ENCODE measurements at regions not wholly inside any gene's neighbourhood (a gene's known extent, or its start where the extent isn't known, plus 50 kb on each side); places are given as distances from the start of the nearest gene placed in this dataset.

DNA sequence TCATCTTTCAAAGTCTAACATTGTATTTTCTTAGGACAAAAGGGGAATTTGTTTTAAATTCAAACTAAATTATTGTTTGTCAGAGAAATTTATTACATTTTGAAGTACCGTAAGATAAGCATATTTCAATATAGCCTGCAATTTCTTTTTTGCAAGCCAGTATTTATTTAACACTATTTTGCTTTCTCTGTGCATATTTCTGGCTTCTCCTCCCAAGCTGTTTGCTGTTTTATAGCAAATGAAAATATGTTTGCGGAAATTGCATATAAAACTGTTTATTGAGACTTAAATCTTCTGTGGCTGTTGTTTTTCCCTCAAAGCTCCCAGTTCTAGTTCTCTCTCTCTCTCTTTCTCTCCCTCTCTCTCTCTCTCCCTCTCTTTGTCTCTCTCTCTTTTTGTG is 866.8 kb downstream of the FAM181B start:
- ChIA-PET POLR2A (no interaction called here), CTCF (no interaction called here)
- H3K27me3 ChIP-seq (ENCODE audit: control insufficient read depth, insufficient read depth, low read length), result no peaks in the 10 kb centered on the region
- TF ChIP-seq, protein P1, sequence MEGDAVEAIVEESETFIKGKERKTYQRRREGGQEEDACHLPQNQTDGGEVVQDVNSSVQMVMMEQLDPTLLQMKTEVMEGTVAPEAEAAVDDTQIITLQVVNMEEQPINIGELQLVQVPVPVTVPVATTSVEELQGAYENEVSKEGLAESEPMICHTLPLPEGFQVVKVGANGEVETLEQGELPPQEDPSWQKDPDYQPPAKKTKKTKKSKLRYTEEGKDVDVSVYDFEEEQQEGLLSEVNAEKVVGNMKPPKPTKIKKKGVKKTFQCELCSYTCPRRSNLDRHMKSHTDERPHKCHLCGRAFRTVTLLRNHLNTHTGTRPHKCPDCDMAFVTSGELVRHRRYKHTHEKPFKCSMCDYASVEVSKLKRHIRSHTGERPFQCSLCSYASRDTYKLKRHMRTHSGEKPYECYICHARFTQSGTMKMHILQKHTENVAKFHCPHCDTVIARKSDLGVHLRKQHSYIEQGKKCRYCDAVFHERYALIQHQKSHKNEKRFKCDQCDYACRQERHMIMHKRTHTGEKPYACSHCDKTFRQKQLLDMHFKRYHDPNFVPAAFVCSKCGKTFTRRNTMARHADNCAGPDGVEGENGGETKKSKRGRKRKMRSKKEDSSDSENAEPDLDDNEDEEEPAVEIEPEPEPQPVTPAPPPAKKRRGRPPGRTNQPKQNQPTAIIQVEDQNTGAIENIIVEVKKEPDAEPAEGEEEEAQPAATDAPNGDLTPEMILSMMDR (IDR thresholded peaks at IDR 0.05; ENCODE audit: low read depth, low read length), result no peak
- H3K27ac ChIP-seq (ENCODE audit: low read depth, low read length), result no peak overlapping the region
- H3K4me3 ChIP-seq (ENCODE audit: low read depth, low read length), result no peak overlapping the region
- no peaks in the 10 kb centered on the region for H3K9me3 ChIP-seq (ENCODE audit: control insufficient read depth, insufficient read depth, low read length)
- DNase-seq (ENCODE audit: low read depth, low spot score), result no peak

DNA sequence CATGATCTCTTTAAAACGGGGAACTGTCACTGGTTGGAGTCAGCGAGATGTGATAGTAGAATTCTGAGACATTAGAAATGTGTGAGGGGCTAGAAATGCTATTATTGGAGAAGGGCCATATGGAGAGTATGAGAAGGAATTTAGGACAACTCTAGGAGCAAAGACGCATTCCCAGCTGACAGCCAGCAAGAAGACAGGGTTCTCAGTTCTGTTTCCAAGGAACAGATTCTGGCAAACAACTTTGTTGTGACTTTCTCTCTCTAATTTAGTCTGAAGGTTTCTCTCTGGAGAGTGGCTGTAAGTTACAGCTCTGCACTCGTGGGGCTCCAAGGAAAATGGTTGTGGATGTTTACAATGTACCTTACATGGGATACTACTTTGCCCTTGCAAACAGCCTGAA is 876.3 kb downstream of the FAM181B start:
- Histone ChIP-seq H3K9me3 (ENCODE audit: control insufficient read depth, insufficient read depth, low read length) (no peaks in the 10 kb centered on the region), H3K27me3 (ENCODE audit: control insufficient read depth, insufficient read depth, low read length) (no peaks in the 10 kb centered on the region), H3K4me3 (ENCODE audit: low read depth, low read length) (no peak overlapping the region), H3K27ac (ENCODE audit: low read depth, low read length) (no peak overlapping the region)
- CTCF ChIA-PET, result no interaction called here
- TF ChIP-seq, protein P1 (IDR thresholded peaks at IDR 0.05; ENCODE audit: low read depth, low read length), result no peak
- POLR2A ChIA-PET, result no interaction called here
- no peak for DNase-seq (ENCODE audit: low read depth, low spot score)

DNA sequence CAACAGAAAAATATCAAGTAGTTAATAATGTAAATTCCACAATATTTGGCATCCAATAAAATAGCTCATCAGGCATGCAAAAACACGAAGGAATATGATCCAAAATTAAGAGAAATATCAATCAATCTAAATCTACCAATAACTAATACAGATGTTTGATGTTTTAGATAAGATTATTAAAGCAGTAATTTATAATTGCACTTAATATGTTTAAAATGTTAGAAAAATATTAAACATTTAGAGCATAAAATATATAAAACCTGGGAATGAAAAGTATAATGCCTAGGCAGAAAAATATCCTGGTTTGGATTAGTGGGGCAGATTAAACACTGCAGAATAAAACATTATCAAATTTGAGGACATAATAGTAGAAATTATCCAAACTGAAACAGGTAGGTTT is 879.9 kb downstream of the FAM181B start:
- Histone ChIP-seq H3K4me3 (ENCODE audit: low read depth, low read length) (no peak overlapping the region), H3K27ac (ENCODE audit: low read depth, low read length) (no peak overlapping the region), H3K27me3 (ENCODE audit: control insufficient read depth, insufficient read depth, low read length) (no peaks in the 10 kb centered on the region), H3K9me3 (ENCODE audit: control insufficient read depth, insufficient read depth, low read length) (no peaks in the 10 kb centered on the region)
- DNase-seq (ENCODE audit: low read depth, low spot score), result no peak
- TF ChIP-seq, protein P1 (IDR thresholded peaks at IDR 0.05; ENCODE audit: low read depth, low read length), result no peak
- CTCF ChIA-PET, result no interaction called here
- POLR2A ChIA-PET, result no interaction called here

DNA sequence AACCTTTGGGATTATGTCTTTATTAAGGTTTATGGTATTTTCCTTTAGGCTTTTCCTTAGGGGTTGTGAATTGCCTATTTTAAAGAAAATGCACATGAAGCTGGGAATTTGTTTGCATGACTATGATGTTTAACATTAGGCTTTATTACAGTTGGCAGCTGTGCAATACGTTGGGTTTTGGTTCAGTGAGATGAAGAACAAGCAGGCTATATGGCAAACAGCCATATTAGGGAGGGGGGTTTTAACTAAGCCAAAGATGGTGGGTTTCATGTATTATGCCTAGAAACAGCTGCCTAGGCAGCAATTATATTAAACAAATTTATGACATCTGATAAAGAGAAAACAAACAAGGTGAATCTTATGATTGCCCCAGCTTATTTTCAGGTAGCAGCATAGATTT is 880.8 kb downstream of the FAM181B start:
- TF ChIP-seq, protein P1 (IDR thresholded peaks at IDR 0.05; ENCODE audit: low read depth, low read length), result no peak
- DNase-seq (ENCODE audit: low read depth, low spot score), result no peak
- Histone ChIP-seq H3K27me3 (ENCODE audit: control insufficient read depth, insufficient read depth, low read length) (no peaks in the 10 kb centered on the region), H3K9me3 (ENCODE audit: control insufficient read depth, insufficient read depth, low read length) (no peaks in the 10 kb centered on the region), H3K4me3 (ENCODE audit: low read depth, low read length) (no peak overlapping the region), H3K27ac (ENCODE audit: low read depth, low read length) (no peak overlapping the region)
- POLR2A ChIA-PET, result no interaction called here
- CTCF ChIA-PET, result no interaction called here

DNA sequence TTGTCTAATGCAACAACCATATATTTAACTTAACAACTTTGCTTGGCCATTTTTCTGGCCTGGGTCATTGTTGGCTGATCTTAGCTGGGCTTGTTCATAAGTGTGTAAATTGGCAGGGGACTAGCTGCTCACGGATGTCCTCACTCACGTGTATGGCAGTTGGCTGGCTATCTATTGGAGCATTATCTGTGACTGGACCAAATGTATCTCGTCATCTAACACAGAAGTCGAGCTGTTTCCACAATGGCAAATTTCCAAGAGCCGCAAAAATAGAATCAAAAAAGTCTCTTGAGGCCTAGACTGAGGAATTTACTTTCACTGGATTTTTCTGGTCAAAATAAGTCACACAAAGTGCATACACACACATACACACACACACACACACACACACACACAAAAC is 893.3 kb downstream of the FAM181B start:
- no peak overlapping the region for H3K27ac ChIP-seq (ENCODE audit: low read depth, low read length)
- H3K27me3 ChIP-seq (ENCODE audit: control insufficient read depth, insufficient read depth, low read length), result no peaks in the 10 kb centered on the region
- TF ChIP-seq, protein P1 (IDR thresholded peaks at IDR 0.05; ENCODE audit: low read depth, low read length), result no peak
- ChIA-PET CTCF (no interaction called here), POLR2A (no interaction called here)
- no peaks in the 10 kb centered on the region for H3K9me3 ChIP-seq (ENCODE audit: control insufficient read depth, insufficient read depth, low read length)
- H3K4me3 ChIP-seq (ENCODE audit: low read depth, low read length), result no peak overlapping the region
- no peak for DNase-seq (ENCODE audit: low read depth, low spot score)
